ENCODE measurements at regions not wholly inside any gene's neighbourhood (a gene's known extent, or its start where the extent isn't known, plus 50 kb on each side); places are given as distances from the start of the nearest gene placed in this dataset.

DNA sequence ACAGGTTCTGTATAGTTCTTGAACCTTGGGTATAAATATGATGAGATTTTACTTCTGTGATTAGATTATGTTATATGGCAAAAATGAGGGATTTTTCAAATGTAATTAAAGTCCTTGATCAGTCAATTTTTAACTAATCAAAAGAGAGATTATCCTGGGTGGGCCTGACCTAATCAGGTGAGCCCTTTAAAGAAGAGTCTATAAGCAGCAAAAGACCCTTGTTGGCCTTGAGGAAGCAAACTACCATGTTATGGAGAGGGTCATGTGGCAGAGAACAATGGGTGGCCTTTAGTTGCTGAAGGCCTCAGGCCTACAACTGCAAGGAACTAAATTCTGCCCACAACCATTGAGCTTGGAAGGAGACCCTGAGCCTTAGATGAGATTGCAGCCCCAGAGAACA, 102.5 kb upstream of the RIPOR2 start:
- no peak for TF ChIP-seq POLR2A (IDR thresholded peaks at IDR 0.05)
- TF ChIP-seq, protein P1, sequence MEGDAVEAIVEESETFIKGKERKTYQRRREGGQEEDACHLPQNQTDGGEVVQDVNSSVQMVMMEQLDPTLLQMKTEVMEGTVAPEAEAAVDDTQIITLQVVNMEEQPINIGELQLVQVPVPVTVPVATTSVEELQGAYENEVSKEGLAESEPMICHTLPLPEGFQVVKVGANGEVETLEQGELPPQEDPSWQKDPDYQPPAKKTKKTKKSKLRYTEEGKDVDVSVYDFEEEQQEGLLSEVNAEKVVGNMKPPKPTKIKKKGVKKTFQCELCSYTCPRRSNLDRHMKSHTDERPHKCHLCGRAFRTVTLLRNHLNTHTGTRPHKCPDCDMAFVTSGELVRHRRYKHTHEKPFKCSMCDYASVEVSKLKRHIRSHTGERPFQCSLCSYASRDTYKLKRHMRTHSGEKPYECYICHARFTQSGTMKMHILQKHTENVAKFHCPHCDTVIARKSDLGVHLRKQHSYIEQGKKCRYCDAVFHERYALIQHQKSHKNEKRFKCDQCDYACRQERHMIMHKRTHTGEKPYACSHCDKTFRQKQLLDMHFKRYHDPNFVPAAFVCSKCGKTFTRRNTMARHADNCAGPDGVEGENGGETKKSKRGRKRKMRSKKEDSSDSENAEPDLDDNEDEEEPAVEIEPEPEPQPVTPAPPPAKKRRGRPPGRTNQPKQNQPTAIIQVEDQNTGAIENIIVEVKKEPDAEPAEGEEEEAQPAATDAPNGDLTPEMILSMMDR (IDR thresholded peaks at IDR 0.05): no peak

Data from uterus (tissue), 2 donors.